GM13977 (cell line): ENCODE measurements at regions not wholly inside any gene's neighbourhood (a gene's known extent, or its start where the extent isn't known, plus 50 kb on each side); places are given as distances from the start of the nearest gene placed in this dataset.

Source experiments
- DNase-seq: peaks from one replicate; pipeline ENCODE4 v3.0.0; 2012; ENCODE audit warnings: low spot score
- in situ Hi-C: fragments of 300-500 bp; cut with MboI; formaldehyde crosslinking; loops from one replicate; pipeline ENCODE4 v1.12.0; 2022; ENCODE audit warnings: low sequenced_read_pairs, low pct_unique_long_range_greater_than_20kb, mixed read lengths, inconsistent platforms; ENCODE audit not compliant: unreplicated experiment
- TF ChIP-seq, protein P1 (sequence below): IDR thresholded peaks from 2 replicates; pipeline ENCODE4 v1.5.1; 2012; ENCODE audit warnings: mild to moderate bottlenecking, control low read depth; ENCODE audit not compliant: insufficient read depth; ENCODE audit errors: extremely low read depth, missing control alignments

GRCh38 chr1:87706203-87706602 is 377.5 kb downstream of the LMO4 start:
- DNase-seq: no peak
- in situ Hi-C loops: no loop called here
- TF ChIP-seq, protein P1, sequence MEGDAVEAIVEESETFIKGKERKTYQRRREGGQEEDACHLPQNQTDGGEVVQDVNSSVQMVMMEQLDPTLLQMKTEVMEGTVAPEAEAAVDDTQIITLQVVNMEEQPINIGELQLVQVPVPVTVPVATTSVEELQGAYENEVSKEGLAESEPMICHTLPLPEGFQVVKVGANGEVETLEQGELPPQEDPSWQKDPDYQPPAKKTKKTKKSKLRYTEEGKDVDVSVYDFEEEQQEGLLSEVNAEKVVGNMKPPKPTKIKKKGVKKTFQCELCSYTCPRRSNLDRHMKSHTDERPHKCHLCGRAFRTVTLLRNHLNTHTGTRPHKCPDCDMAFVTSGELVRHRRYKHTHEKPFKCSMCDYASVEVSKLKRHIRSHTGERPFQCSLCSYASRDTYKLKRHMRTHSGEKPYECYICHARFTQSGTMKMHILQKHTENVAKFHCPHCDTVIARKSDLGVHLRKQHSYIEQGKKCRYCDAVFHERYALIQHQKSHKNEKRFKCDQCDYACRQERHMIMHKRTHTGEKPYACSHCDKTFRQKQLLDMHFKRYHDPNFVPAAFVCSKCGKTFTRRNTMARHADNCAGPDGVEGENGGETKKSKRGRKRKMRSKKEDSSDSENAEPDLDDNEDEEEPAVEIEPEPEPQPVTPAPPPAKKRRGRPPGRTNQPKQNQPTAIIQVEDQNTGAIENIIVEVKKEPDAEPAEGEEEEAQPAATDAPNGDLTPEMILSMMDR: no peak

- in situ Hi-C loops: no loop called here
- TF ChIP-seq, protein P1: no peak
- no peak for DNase-seq
Measured at GRCh38 chr1:87706779-87707228, 378.1 kb downstream of the LMO4 start.

- no peak for DNase-seq
- in situ Hi-C loops: no loop called here
- TF ChIP-seq, protein P1: no peak
Measured at GRCh38 chr1:87707411-87707810, 378.7 kb downstream of the LMO4 start.

- TF ChIP-seq, protein P1: no peak
- in situ Hi-C loops: no loop called here
Measured at GRCh38 chr1:87712261-87713010, 383.8 kb downstream of the LMO4 start.

GRCh38 chr1:87714278-87714677 is 385.6 kb downstream of the LMO4 start:
- DNase-seq: no peak
- TF ChIP-seq, protein P1: no peak
- in situ Hi-C loops: no loop called here

More at GRCh38 chr1:87712261-87713010, 383.8 kb downstream of the LMO4 start:
- no peak for DNase-seq

DNA sequence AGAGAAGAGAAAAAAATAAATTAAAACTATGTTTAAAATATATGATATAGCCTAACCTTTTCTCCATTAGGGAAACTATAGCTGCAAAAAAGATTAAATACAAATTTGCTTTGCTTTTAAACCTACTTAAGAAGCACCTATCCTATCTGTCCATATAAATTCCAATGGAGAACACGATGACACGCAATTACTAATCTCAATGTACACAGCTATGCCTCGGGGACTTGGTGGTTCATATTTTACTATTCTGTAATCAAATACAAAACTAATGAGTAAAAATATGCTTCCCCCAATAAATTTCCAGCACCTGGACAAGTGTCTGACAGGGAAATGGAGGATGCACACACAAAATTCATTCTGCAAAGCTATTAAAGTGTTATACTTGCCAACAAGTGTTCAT is 386.4 kb downstream of the LMO4 start:
- in situ Hi-C loops: no loop called here
- TF ChIP-seq, protein P1: no peak
- DNase-seq: no peak
